Type B pancreatic cell (in vitro differentiated cells): ENCODE measurements at regions not wholly inside any gene's neighbourhood (a gene's known extent, or its start where the extent isn't known, plus 50 kb on each side); places are given as distances from the start of the nearest gene placed in this dataset.

Source experiments
- DNase-seq: peaks from one replicate; pipeline ENCODE4 v3.0.0; 2021; ENCODE audit warnings: mixed read lengths; ENCODE audit not compliant: unreplicated experiment; ENCODE audit errors: extremely low spot score
- H3K27ac Mint-ChIP-seq: 2 replicates; pipeline ENCODE4 v1.8.0; 2021; ENCODE audit warnings: mild to moderate bottlenecking, mixed read lengths
- H3K27me3 Mint-ChIP-seq: 2 replicates; pipeline ENCODE4 v1.8.0; 2021; ENCODE audit warnings: mixed read lengths
- H3K36me3 Mint-ChIP-seq: 2 replicates; pipeline ENCODE4 v1.8.0; 2021; ENCODE audit warnings: mixed read lengths
- H3K4me1 Mint-ChIP-seq: one replicate; pipeline ENCODE4 v1.8.0; 2021; ENCODE audit warnings: mixed read lengths; ENCODE audit not compliant: unreplicated experiment
- H3K4me3 Mint-ChIP-seq: 2 replicates; pipeline ENCODE4 v1.8.0; 2021; ENCODE audit warnings: mild to moderate bottlenecking, mixed read lengths
- H3K9me3 Mint-ChIP-seq: 2 replicates; pipeline ENCODE4 v1.8.0; 2021; ENCODE audit warnings: mixed read lengths
- CTCF ChIP-seq: fragments of 200-600 bp; sonication (generic); conservative IDR thresholded peaks from 2 replicates; pipeline ENCODE4 v1.5.0; 2021; ENCODE audit warnings: antibody characterized with exemption, mild to moderate bottlenecking

- no peaks in the 10 kb centered on the region for H3K36me3 Mint-ChIP-seq
- no peaks in the 10 kb centered on the region for H3K27me3 Mint-ChIP-seq
- H3K9me3 Mint-ChIP-seq: no peaks in the 10 kb centered on the region
- H3K4me1 Mint-ChIP-seq: peaks cover 1% of the 10 kb centered on the region
- no peak overlapping the region for H3K27ac Mint-ChIP-seq
- TF ChIP-seq CTCF: no peak
- no peak for DNase-seq
- no peak overlapping the region for H3K4me3 Mint-ChIP-seq
Observed at GRCh38 chr13:58879114-58879513, 1247.6 kb downstream of the PCDH17 start.

- no peaks in the 10 kb centered on the region for H3K9me3 Mint-ChIP-seq
- TF ChIP-seq CTCF: no peak
- H3K4me1 Mint-ChIP-seq: peaks cover 4% of the 10 kb centered on the region
- H3K27ac Mint-ChIP-seq: no peak overlapping the region
- DNase-seq: no peak
- no peaks in the 10 kb centered on the region for H3K27me3 Mint-ChIP-seq
- H3K36me3 Mint-ChIP-seq: no peaks in the 10 kb centered on the region
- H3K4me3 Mint-ChIP-seq: no peak overlapping the region
Observed at GRCh38 chr13:58882516-58882915, 1251.0 kb downstream of the PCDH17 start.

- no peaks in the 10 kb centered on the region for H3K27me3 Mint-ChIP-seq
- H3K4me3 Mint-ChIP-seq: no peak overlapping the region
- no peaks in the 10 kb centered on the region for H3K9me3 Mint-ChIP-seq
- H3K36me3 Mint-ChIP-seq: no peaks in the 10 kb centered on the region
- DNase-seq: no peak
- no peak for TF ChIP-seq CTCF
- no peak overlapping the region for H3K27ac Mint-ChIP-seq
- H3K4me1 Mint-ChIP-seq: peaks cover 4% of the 10 kb centered on the region
Observed at GRCh38 chr13:58883405-58883804, 1251.9 kb downstream of the PCDH17 start.

- H3K27ac Mint-ChIP-seq: no peak overlapping the region
- no peaks in the 10 kb centered on the region for H3K9me3 Mint-ChIP-seq
- peaks cover 5% of the 10 kb centered on the region for H3K4me1 Mint-ChIP-seq
- H3K36me3 Mint-ChIP-seq: no peaks in the 10 kb centered on the region
- no peak for TF ChIP-seq CTCF
- no peak overlapping the region for H3K4me3 Mint-ChIP-seq
- no peaks in the 10 kb centered on the region for H3K27me3 Mint-ChIP-seq
- no peak for DNase-seq
Observed at GRCh38 chr13:58884353-58885209, 1253.0 kb downstream of the PCDH17 start.

- TF ChIP-seq CTCF: no peak
- no peaks in the 10 kb centered on the region for H3K36me3 Mint-ChIP-seq
- no peak for DNase-seq
- no peak overlapping the region for H3K4me3 Mint-ChIP-seq
- peaks cover 7% of the 10 kb centered on the region for H3K4me1 Mint-ChIP-seq
- H3K9me3 Mint-ChIP-seq: peaks cover 6% of the 10 kb centered on the region
- no peaks in the 10 kb centered on the region for H3K27me3 Mint-ChIP-seq
- no peak overlapping the region for H3K27ac Mint-ChIP-seq
Observed at GRCh38 chr13:58889474-58889873, 1257.9 kb downstream of the PCDH17 start.
